Esophagus muscularis mucosa (tissue), 4 donors: ENCODE measurements at regions not wholly inside any gene's neighbourhood (a gene's known extent, or its start where the extent isn't known, plus 50 kb on each side); places are given as distances from the start of the nearest gene placed in this dataset.

Experiments
- CTCF ChIP-seq, 3 experiments: fragments of 200-600 bp in 2 of 3; fragments of 450-650 bp in 1 of 3; sonication (generic) in 2 of 3; IDR thresholded peaks; one replicate each; pipeline ENCODE4 v1.5.1; 2017 to 2019; ENCODE audit warnings: antibody characterized with exemption in 3 of 3, mild to moderate bottlenecking in 2 of 3, moderate library complexity in 1 of 3
- EP300 ChIP-seq: sonication (generic); formaldehyde crosslinking; IDR thresholded peaks from one replicate; pipeline ENCODE4 v1.6.1; 2017; ENCODE audit warnings: antibody characterized with exemption
- POLR2A ChIP-seq: fragments of 450-650 bp; IDR thresholded peaks from one replicate; pipeline ENCODE4 v1.6.1; 2017; ENCODE audit warnings: antibody characterized with exemption, moderate library complexity, mild to moderate bottlenecking, low read depth
- POLR2AphosphoS5 ChIP-seq, 2 donors: sonication (generic); formaldehyde crosslinking; IDR thresholded peaks; one replicate each; pipeline ENCODE4 v1.6.1; 2017; ENCODE audit warnings: antibody characterized with exemption in 2 of 2

DNA sequence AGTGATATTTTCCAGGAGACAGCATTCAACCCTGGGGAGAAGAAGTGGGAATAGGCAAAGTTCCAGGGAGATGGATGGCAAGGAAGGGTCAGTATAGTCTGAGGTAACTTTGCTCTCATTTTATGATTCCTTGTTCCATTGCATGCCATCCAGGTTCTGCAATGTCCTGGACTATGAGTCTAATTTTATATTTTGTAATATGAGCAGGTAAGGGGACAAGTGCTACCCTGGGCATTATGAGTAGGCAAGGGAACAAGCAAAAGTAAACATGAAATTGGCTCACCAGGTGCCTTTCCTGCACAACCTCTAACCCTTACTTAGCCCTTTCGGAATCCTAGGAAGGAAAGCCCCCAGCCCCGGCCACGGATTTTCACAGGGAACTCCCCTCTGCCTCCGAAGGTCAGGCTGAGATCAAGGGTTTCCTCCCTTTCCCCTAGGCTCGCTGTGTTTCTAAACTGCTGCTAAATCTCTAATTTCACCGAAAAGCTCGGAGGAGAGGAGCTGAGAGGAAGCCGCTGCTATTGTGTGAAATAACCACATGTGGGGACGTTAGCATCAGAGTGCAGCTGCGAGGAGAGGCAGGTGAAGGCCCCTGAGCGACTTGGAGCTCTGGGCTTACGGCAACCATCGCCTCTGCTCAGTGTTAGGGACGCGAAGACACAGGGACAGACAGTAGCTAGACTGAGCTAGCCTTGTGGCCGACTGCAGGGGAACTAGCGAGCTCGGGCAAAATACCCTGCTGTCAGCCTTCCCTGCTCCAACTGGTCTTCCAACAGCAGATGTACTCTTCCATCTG, 194.7 kb downstream of the KDM5D start:
- TF ChIP-seq CTCF (IDR thresholded peaks at IDR 0.05) (no peak), EP300 (no peak), POLR2A (no peak), POLR2AphosphoS5 (IDR thresholded peaks at IDR 0.05) (no peak)
